Right hindlimb (tissue), 1 donor: ENCODE measurements at regions not wholly inside any gene's neighbourhood (a gene's known extent, or its start where the extent isn't known, plus 50 kb on each side); places are given as distances from the start of the nearest gene placed in this dataset.

Source experiments
- DNase-seq: peaks from one replicate; pipeline ENCODE4 v3.0.0-alpha.2; 2018

DNA sequence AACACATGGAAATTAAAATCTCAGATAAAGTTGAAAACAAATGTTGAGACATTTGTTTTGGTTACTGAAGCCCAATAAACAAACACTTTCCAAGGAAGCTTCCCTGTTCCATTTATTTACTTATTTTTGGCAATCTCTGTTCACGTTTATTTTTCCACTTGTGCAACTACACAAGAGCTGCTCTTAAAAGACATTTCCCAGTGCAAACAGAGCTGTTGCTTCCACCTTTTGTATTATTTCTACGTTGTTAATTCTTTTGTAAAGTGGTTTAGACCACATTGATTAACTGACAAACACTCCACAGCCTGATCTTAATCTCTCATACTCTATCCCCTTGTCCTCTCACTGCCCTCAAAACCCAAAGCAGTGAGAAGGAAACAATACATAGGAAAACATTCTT lies 757.6 kb downstream of the LIG4 start:
- no peak for DNase-seq

DNA sequence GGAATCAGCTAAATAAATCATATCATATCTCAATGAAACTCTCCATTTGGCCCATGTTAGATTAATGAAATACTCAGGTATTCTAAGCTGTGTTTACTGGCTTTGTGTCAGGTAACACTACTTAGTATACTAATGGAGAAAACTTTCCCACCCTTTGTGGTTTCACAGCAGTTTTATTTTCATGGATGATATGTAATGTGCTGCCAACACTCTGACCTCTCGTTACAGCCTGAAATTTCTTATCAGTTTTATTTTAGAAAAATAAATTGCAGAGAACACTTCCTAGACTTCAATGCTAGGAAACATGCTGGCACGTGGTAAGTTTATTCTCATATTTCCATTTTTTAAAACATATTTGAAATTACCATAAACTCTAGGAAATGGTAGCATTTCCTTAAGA lies 758.9 kb downstream of the LIG4 start:
- DNase-seq = no peak

DNA sequence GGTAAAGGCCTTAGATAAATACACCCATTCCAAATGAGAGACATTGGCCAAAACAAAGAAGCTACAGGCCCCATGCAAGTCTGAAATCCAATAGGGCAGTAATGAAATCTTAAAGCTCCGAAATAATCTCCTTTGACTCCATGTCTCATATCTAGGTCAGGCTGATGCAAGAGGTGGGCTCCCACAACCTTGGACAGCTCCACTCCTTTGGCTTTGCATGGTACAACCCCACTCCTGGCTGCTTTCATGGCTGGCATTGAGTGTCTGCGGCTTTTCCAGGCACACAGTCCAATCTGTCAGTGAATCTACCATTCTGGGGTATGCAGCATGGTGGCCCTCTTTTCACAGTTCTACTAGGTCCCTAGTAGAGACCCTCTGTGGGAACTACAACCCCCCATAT lies 762.5 kb downstream of the LIG4 start:
- DNase-seq = no peak

DNA sequence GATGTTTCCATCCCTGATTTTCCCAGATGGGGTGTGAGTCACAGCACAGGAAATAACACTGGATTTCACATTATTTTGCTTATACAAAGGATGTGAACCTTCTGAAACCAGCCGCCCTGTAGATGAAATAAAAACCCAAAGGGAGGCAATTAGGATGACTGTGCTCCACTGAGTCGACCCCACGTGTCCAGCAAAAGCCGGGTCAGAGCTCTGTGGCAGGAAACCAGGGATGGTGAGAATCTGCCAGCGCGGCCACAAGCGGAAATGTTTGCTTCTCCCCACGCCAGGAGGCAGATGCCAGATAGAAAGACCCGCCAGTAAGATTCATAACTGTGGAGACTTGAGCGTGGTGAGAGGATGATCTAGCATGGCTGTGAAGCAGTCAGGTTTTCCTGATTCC lies 764.4 kb downstream of the LIG4 start:
- peak; percentile 73 for DNase-seq

DNA sequence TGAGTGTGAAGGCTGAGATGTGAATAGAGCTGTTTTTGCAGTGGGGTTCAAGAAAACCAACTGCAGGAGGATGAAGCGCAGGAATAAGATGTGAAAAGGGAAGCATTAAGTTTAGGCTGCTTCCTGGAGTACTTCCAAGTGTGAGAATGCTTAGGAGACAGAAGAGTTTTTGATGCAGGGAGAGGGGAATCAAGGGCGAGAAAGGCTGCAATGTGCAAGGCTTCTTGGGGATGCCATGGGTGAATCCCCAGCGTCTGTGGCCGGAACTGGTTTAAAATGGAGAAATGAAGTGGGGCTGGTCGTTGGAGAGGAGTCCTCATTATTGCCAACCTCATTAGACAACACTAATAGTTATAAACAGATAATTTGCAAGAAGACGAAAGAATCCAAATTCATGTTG lies 764.9 kb downstream of the LIG4 start:
- DNase-seq = no peak

DNA sequence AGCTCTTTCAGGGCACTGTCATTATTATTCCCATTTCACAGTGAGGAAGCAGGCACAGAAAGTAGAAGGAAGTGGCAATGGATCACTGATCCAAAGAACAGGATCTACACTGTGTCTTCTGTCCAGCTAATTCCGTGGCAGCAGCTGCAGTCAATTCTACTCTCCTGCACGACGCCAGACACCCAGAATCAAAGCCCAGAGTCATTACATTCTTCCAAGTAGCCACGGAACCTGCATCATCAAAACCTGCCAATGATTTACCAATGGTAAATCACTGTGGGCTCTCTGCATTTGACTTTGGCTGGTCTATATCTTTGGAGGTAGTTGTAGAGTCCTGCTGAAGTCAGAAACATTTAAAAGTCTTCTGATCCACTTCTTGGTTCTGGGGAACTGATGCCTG lies 767.7 kb downstream of the LIG4 start:
- DNase-seq = no peak

DNA sequence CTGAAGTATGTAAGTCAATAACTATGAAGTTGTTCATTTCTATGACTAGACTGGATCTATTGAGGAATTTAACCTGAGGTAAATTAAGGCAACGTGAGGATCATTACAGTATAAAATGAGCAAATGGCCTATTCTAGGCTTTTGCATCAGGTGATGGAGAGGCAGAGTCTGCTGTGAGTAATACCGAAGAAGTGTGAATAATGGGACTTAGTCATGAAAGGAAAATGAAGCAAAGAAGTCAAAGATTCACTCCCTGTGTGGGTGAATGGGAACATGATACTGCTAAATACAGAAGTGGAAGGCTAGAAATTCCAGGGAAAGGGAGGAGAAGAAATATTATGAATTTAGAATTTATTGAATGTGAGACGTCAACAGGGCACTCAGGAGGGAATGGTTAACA lies 774.1 kb downstream of the LIG4 start:
- no peak for DNase-seq

DNA sequence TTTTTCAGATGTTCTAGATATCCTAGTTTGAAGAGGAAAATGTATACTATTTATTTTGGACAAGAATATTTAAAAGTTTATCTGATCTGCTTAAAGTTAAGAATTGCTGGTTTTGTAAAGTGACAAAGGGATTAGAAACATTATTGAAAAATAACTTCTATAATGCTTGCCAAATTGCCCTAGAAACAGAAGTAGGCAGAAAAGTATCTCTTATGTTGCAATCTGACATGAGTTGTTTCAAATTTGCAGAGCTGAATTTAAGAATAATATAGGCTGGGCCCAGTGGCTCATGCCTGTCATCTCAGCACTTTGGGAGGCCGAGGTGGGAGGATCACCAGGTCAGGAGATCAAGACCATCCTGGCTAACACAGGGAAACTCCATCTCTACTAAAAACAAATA lies 777.1 kb downstream of the LIG4 start:
- DNase-seq = no peak

DNA sequence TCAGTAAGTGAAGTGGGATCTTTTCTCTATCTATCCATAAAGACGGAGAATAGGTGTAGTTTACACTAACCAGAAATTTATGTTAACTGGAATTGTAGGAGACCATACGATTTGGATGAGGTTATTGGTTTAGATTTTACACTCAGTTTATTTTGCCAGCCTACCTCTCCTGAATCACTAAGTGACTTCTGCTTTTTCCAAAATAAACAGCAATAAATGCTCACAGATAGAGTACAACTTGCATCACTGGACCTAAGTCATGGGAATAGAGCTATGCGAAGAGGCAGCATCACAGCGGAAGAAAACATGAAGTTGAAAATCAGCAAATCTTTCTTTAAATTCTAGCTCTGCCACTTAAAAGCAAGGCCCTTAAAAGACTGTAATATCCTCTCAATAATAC lies 781.0 kb downstream of the LIG4 start:
- DNase-seq = no peak

DNA sequence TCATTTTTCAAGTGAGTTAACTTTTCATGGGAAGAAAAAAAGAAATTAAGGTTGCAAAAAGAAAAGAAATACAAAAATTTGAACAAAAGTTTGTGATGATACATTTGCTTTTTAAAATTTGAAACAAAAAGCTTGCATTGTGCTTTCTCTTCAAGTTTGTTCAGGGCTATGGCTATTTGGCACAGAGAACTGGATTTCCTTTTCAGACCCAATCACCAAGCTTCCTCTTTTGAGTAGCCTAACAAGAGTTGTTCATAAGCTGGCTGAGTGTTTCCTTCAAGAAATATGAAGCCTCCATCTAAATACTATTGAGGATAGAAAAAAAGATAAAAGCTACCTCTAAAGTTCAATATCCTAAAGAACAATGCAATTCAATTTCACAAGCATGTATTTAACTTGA lies 787.8 kb downstream of the LIG4 start:
- DNase-seq = no peak

DNA sequence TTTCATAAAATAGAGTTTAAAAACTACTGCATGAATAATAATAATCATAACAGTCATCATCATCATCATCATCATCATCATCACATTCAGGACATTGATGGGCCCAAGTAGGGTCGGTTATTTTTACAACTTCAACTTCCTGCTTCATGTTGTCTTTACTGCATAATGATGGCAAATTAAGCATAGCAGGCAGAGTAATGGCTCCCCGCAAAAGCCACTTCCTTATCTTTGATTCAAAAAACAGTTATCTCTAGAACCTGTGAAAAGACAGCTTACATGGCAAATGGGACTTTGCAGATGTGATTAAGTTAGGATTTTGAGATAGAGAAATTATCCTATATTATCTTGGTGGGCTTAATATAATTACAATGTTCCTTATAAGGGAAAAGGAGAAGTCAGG lies 792.9 kb downstream of the LIG4 start:
- DNase-seq = no peak

DNA sequence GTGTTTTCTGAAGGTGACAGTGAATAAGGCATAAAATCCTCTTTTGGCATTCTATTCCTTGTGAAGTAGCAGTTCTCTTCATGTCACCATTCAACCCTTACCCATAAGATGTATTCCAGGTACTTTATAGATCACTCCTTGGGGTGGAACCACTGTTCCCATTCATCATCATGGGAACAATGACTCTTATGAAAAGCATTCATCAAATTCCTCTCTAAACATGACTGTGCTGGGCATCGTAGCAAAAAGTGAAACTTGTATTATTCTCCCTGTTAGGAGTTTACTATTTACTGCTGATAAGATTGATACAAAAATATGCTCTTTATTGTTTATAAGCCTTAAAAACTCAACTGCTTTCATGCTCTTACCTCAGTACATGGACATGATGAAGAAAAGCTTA lies 793.4 kb downstream of the LIG4 start:
- no peak for DNase-seq

DNA sequence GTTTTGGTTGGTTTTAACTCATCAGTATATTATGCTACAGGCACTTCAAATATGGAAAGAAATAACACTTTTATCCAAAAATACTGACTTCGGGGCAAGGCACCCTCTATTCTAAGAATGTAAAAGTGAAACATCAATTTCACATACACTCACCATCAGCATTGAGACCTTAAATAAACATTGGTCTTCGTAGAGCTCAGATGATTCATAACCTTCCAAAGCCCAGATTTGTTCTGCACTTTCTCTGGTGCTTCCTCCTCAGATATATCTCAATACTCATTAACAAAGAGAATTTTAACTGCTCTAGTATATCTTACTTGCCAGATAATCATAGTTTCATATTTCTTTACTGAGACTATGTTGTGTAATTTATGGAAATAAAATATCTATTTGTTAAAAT lies 794.3 kb downstream of the LIG4 start:
- DNase-seq = no peak

DNA sequence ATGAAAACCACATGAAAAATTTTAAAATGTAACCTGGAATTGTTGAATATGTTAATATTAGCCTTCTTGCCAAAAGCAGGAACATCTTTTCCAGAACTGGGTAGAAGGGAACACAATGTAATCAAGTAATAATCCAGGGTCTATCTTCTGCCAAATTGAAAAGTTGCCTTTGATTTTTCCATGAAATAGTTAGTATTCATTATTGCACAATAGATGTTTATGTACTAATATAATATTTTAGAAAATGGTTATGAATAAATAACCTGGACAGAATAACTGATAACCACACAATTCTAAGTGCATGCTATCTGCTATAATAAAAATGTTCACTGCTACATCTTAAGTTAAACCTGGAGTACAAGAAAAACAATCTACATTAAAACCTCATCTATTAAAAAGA lies 802.3 kb downstream of the LIG4 start:
- DNase-seq = no peak

DNA sequence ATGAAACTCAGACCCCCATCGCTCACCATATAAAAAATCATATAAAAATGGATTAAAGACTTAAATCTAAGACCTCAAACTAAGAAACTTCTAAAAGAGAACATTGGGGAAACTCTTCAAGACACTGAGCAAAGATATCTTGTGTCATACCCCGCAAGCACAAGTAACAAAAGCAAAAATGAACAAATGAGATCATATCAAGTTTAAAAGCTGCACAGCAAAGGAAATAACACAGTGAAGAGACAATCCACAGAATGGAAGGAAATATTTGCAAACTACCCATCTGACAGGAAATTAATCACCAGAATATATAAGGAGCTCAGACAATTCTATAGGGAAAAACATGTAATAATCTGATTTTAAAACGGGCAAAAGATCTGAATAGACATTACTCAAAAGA lies 808.3 kb downstream of the LIG4 start:
- DNase-seq = no peak

DNA sequence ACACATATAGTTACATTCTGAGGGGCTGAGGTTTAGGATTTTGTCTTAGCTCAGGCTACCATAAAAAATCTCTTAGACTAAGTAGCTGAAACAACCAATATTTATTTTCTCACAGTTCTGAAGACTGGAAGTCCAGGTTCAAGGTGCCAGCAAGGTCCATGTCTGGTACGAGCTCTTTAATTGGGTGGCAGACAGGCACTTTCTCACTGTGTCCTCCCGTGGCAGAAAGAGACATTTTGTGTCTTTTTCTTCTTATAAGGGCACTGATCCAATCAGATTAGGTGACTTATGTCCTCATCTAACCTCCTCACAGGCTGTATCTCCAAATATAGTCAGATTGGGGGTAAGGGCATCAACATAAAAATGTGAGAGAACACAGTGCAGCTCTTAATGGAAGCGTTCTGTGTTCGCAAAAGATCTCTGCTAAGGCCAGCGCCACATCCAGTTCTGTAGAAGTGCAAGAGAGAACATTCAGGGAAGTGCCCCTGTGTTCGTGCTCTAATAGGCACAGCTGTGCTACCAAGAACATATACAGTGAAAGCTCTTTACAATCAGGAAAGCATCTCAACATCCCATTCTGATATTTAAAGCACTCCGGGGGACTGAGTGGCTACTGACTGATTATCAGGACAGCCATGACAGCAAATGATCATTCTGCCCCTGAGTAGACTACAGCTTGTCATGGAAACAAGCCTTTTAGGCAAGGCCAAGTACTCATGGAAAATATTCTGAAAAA lies 819.2 kb downstream of the LIG4 start:
- no peak for DNase-seq

DNA sequence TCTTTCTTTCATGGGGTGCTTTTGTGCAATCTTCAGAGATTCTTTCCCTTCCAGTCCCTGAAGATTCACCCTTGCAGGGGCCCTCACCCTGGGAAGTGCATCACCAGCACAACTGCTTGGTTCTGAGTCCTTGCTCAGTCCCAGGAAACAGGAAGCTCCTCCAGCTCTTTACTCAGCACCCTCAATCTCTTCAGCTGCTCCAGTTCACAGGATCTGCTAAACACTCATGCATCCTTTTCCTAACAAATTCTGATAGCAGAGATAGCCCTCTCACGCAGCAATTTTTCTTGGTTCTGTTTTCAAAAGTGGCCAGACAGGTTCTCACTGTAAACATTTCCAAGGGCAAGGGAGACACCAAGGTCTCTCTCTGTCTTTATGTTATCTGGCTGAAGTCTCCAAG lies 823.1 kb downstream of the LIG4 start:
- DNase-seq = no peak

DNA sequence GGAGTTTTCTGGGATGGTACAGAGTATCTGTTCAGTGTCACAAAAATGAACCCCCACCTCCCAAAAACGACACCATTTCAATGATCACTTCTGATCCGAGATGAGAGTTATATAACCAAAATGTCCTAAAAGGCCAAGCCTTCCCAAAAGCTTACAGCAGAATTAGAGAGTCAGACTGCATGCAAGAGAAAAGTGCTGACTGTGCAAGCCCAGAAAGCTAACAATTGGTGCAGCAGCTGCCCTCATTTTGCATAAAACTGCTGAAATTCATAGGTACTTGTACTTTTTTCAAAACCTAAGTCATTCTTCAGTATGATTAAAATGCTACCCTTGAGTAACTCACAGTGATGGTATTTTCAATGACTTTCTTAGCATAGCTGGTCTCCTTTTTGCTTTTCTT lies 819.6 kb upstream of the ARGLU1 start:
- DNase-seq = no peak

DNA sequence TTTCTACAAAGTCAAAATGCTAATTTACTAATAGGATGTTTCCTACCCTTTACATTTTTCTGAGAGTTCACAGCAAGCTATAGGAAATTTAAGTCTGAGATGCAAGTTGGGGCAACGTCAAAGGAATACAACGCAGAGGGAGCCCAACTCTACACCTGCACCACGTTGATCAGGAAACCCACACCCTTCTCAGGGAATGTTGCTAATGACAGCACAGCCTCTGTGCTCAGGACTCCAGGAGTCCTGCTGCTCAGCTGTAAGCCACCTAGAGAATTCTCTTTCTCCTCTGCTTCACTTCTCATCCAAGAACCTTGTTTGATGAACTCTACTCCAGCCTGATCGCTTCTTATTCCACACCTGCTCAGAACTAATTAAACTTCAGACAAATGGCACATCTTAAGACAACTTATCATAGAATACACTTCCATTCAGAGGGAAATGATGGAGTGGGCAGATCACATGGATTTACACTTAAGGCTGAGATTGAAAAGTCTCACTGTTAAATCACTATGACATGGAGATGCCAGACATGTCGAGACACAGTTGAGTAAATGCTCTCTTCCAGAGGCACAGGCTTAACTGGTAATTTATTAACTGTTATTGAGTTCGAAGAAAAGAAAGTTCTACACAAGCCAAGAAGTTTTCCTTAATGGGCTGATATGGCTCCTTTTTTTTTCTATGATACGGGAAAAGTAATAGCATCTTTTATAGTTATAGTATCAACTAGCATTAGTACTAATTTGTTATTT lies 811.6 kb upstream of the ARGLU1 start:
- no peak for DNase-seq

DNA sequence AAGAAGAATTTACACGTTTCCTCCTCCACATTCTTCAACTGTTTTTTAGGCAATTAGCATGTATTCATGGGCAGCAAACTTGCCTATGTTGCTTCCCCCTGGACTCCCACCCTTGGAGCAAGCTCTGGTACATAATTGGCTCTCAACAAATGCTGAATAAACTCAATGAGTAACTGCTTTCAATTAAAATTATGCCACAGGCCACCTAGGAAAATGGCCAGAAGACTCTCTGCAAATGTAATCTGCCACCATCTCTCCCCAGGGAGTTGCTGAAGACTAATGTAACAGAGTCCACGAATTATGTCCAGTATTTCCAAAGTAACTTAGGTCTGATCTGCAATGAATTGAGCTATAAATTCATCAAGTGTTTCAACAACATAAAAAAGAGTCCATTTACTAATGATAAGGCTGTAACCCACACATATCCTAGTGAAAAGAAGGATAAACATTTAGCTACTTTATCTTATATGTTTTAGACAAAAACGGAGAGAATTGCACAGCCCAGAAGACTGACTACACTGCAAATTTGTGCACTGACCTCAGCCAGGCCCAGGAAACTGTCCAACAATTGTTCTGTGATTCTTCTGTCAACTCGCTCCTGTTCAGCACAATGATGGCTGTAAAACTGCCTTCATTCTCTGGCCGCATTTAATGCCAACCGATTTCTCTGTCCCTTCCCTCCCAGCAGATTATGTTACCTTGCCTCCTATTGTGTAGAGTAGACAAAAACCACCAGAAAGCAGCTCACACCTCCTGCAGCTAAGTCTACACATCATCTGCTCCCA lies 808.6 kb upstream of the ARGLU1 start:
- no peak for DNase-seq

DNA sequence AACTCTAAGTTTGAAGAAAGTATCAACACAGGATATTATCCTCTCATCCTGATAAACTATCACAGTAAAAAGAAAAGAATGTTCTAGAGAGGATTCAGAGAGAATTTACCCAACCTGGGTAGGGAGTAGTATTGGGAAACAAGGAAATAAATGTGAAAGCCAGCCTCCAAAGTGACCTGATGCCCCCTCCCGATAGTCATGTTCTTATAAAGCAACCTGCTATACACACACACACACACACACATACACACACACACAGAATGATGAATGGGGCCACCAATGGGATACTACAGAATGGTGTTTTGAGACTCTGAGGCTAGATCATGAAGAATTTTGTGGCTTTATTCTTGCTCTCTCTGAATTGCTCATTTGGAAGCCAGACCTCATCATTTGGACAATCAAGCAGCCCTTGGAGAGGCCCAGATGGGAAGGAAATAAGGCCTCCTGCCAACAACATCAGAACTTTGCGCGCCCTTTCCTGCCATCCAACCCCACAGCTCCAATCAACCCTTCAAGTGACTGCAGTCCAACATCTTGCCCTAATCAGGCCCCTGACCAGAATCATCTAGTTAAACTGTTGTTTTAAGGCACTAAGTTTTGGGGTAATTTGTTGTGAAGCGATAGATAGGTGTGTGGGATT lies 807.9 kb upstream of the ARGLU1 start:
- no peak for DNase-seq

DNA sequence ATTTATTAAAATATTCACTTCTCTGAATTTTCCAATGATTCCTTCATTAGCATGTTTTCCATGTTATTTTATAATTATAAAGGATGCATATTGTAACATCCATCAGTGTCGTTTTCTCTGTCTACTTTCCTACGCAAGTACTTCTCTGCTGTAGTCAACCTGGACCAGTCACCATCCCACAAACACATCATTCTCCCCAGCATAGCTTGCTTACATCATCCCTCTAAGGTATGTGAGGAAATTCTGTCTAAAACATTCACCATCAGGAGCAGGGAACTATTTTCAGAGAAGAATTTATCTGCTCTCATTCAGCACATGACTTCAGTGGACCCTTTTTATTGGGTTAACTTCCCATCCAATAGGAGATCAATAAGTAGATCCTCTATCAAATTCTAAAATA lies 806.1 kb upstream of the ARGLU1 start:
- DNase-seq = no peak

DNA sequence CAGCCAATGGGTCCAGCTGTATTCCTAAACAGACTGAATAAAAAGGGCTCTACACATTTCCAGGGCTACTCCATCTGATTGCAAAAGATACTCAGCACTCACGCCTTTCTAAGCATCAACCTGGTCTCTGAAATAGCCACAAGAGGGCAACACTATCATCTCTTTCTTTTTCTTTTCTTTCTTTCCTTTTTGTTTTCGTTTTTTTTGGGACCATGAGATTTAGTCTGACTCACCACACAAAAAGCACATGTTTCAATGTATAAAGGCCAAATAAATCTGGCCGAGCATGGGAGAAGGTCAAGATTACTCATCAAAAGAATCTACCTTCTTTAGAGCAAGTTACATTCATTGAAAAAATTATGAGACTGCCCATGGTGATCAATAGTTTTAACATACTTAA lies 805.6 kb upstream of the ARGLU1 start:
- no peak for DNase-seq
